ENCODE measurements at regions not wholly inside any gene's neighbourhood (a gene's known extent, or its start where the extent isn't known, plus 50 kb on each side); places are given as distances from the start of the nearest gene placed in this dataset.
"Not testable (repeated sequence)": the region's sequence is repeated elsewhere in the genome, so short reads cannot be mapped to it uniquely, and the experiment has no call there.

- no peak for DNase-seq
Measured at GRCh38 chr12:46515829-46516228, 143.3 kb upstream of the SLC38A2 start.

GRCh38 chr12:46514886-46515285 is 142.3 kb upstream of the SLC38A2 start:
- DNase-seq = no peak

GRCh38 chr12:46510257-46510656 is 137.7 kb upstream of the SLC38A2 start:
- not testable (repeated sequence) for DNase-seq

- no peak for DNase-seq
Measured at GRCh38 chr12:46509135-46509534, 136.6 kb upstream of the SLC38A2 start.

- no peak for DNase-seq
Measured at GRCh38 chr12:46508651-46509050, 136.1 kb upstream of the SLC38A2 start.

GRCh38 chr12:46507766-46508165 is 135.2 kb upstream of the SLC38A2 start:
- no peak for DNase-seq

- DNase-seq = no peak
Measured at GRCh38 chr12:46506961-46507360, 134.4 kb upstream of the SLC38A2 start.

GRCh38 chr12:46506198-46506597 is 133.6 kb upstream of the SLC38A2 start:
- no peak for DNase-seq

GRCh38 chr12:46504494-46504893 is 131.9 kb upstream of the SLC38A2 start:
- DNase-seq = no peak

- DNase-seq = no peak
Measured at GRCh38 chr12:46503637-46504175, 131.1 kb upstream of the SLC38A2 start.

GRCh38 chr12:46500673-46501072 is 128.1 kb upstream of the SLC38A2 start:
- no peak for DNase-seq

- DNase-seq = no peak
Measured at GRCh38 chr12:46499901-46500300, 127.3 kb upstream of the SLC38A2 start.

- no peak for DNase-seq
Measured at GRCh38 chr12:46499226-46499625, 126.7 kb upstream of the SLC38A2 start.

GRCh38 chr12:46497739-46498138 is 125.2 kb upstream of the SLC38A2 start:
- no peak for DNase-seq

GRCh38 chr12:46494424-46494823 is 121.9 kb upstream of the SLC38A2 start:
- no peak for DNase-seq

- peak; percentile 16 for DNase-seq
Measured at GRCh38 chr12:46493834-46494181, 121.2 kb upstream of the SLC38A2 start.

- no peak for DNase-seq
Measured at GRCh38 chr12:46493150-46493833, 120.7 kb upstream of the SLC38A2 start.

GRCh38 chr12:46492471-46493085 is 120.0 kb upstream of the SLC38A2 start:
- peak; percentile 4 for DNase-seq

- no peak for DNase-seq
Measured at GRCh38 chr12:46491548-46491947, 119.0 kb upstream of the SLC38A2 start.

GRCh38 chr12:46490635-46491034 is 118.1 kb upstream of the SLC38A2 start:
- DNase-seq = no peak

- DNase-seq = no peak
Measured at GRCh38 chr12:46489951-46490388, 117.4 kb upstream of the SLC38A2 start.

- no peak for DNase-seq
Measured at GRCh38 chr12:46487567-46488131, 115.1 kb upstream of the SLC38A2 start.

GRCh38 chr12:46486588-46486987 is 114.0 kb upstream of the SLC38A2 start:
- no peak for DNase-seq

GRCh38 chr12:46485853-46486252 is 113.3 kb upstream of the SLC38A2 start:
- DNase-seq = no peak

Measured in NCI-H774 (cell line).